Breast epithelium (tissue), 4 donors: ENCODE measurements at regions not wholly inside any gene's neighbourhood (a gene's known extent, or its start where the extent isn't known, plus 50 kb on each side); places are given as distances from the start of the nearest gene placed in this dataset.

Experiments used
- DNase-seq, 2 donors: peaks; one replicate each; pipeline ENCODE4 v3.0.0-alpha.2; 2019; ENCODE audit warnings: low spot score in 2 of 2
- H3K27ac ChIP-seq, 2 donors: fragments of 200-600 bp; sonication (generic) in 1 of 2; one replicate each; pipeline ENCODE4 v1.5.1; 2016 to 2019; ENCODE audit warnings: mild to moderate bottlenecking in 1 of 2
- H3K27me3 ChIP-seq, 2 donors: fragments of 200-600 bp; sonication (generic) in 1 of 2; one replicate each; pipeline versions ENCODE4 v1.5.1 to v1.6.0; 2017 to 2019; ENCODE audit warnings: control low read depth in 1 of 2, mild to moderate bottlenecking in 1 of 2
- H3K36me3 ChIP-seq: fragments of 200-600 bp; one replicate; pipeline ENCODE4 v1.5.1; 2019
- H3K4me1 ChIP-seq, 2 donors: fragments of 200-600 bp; sonication (generic); one replicate each; pipeline ENCODE4 v1.5.1; 2016 to 2019; ENCODE audit warnings: control low read depth in 1 of 2
- H3K4me3 ChIP-seq, 3 donors: fragments of 200-600 bp; sonication (generic); 1 replicate in 2 of 3; 2 replicates in 1 of 3; pipeline ENCODE4 v1.5.1; 2016 to 2019; ENCODE audit warnings: mild to moderate bottlenecking in 3 of 3, moderate library complexity in 2 of 3
- H3K9me3 ChIP-seq, 2 donors: fragments of 200-600 bp; sonication (generic) in 1 of 2; one replicate each; pipeline ENCODE4 v1.5.1; 2016 to 2019; ENCODE audit warnings: control low read depth in 1 of 2
- CTCF ChIP-seq, 3 donors: fragments of 450-650 bp; IDR thresholded peaks; one replicate each; pipeline ENCODE4 v1.5.1; 2016 to 2017; ENCODE audit warnings: antibody characterized with exemption in 3 of 3, mild to moderate bottlenecking in 3 of 3, moderate library complexity in 3 of 3
- POLR2A ChIP-seq: fragments of 450-650 bp; IDR thresholded peaks from one replicate; pipeline ENCODE4 v1.6.1; 2016; ENCODE audit warnings: antibody characterized with exemption, mild to moderate bottlenecking, moderate library complexity
- POLR2AphosphoS5 ChIP-seq, 3 donors: sonication (generic); formaldehyde crosslinking; IDR thresholded peaks; one replicate each; pipeline ENCODE4 v1.6.1; 2017; ENCODE audit warnings: antibody characterized with exemption in 3 of 3
- intact Hi-C: fragments of 100-400 bp; cut with DNase I; formaldehyde crosslinking; loops from one replicate; pipeline ENCODE4 v1.15.1; 2023; ENCODE audit warnings: low total_unique reads

GRCh38 chr1:194394676-194395075 lies 1208.3 kb upstream of the B3GALT2 start:
- no peak for DNase-seq
- no peak overlapping the region for H3K27ac ChIP-seq
- H3K4me3 ChIP-seq = no peak overlapping the region
- intact Hi-C loops = no loop called here
- H3K36me3 ChIP-seq = no peaks in the 10 kb centered on the region
- H3K4me1 ChIP-seq = no peaks in the 10 kb centered on the region
- TF ChIP-seq POLR2A = no peak
- no peak for TF ChIP-seq CTCF (IDR thresholded peaks at IDR 0.05)
- TF ChIP-seq POLR2AphosphoS5 (IDR thresholded peaks at IDR 0.05) = no peak
- no peaks in the 10 kb centered on the region for H3K27me3 ChIP-seq
- H3K9me3 ChIP-seq = no peaks in the 10 kb centered on the region

DNA sequence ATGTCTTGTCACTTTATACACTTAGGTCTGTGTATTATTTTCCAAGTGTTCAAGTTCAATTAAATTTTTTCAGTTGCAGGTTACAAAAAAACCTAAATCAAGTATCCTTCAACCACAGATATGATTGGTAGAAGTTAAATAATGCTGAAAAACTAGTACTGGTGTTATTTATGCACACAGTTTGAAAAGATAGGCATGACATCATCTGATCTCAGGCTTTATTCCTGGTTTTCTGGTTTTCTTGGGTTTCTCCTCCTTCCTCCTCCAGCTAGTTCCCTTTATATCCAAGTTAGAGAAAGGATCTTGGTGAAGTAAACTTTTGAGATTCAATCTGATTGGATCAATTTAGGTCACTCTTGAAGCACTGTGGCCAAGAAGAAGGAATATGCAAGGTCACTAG lies 1201.1 kb upstream of the B3GALT2 start:
- Histone ChIP-seq H3K36me3 (no peaks in the 10 kb centered on the region), H3K4me1 (no peaks in the 10 kb centered on the region), H3K27me3 (no peaks in the 10 kb centered on the region), H3K9me3 (no peaks in the 10 kb centered on the region), H3K27ac (no peak overlapping the region), H3K4me3 (no peak overlapping the region)
- intact Hi-C loops = no loop called here
- TF ChIP-seq POLR2A (no peak), CTCF (IDR thresholded peaks at IDR 0.05) (no peak), POLR2AphosphoS5 (IDR thresholded peaks at IDR 0.05) (no peak)
- no peak for DNase-seq

DNA sequence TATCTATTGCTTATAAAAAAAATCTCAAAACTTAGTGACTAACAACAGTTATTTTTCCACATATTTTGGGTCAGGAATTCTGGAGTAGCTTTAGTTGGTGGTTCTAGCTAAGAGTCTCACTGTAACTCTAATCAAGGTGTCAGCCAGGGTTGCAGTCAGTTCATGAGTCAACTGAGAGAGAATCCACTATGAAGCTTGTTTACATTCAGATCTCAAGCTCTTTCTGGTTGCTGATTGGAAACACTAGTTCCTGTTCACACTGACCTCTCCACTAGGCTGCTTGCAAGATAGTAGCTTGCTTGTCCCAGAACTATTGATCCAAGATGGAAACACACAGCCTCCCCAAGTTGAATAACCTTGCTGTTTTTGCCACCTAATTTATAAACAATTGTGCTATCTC lies 1192.1 kb upstream of the B3GALT2 start:
- H3K27me3 ChIP-seq = no peaks in the 10 kb centered on the region
- H3K27ac ChIP-seq = no peak overlapping the region
- H3K9me3 ChIP-seq = no peaks in the 10 kb centered on the region
- DNase-seq = no peak
- TF ChIP-seq POLR2AphosphoS5 (IDR thresholded peaks at IDR 0.05) (no peak), CTCF (IDR thresholded peaks at IDR 0.05) (no peak), POLR2A (no peak)
- no peaks in the 10 kb centered on the region for H3K4me1 ChIP-seq
- H3K4me3 ChIP-seq = no peak overlapping the region
- intact Hi-C loops = no loop called here
- H3K36me3 ChIP-seq = no peaks in the 10 kb centered on the region

GRCh38 chr1:194374649-194375048 lies 1188.2 kb upstream of the B3GALT2 start:
- TF ChIP-seq POLR2AphosphoS5 (IDR thresholded peaks at IDR 0.05) = no peak
- no peak for TF ChIP-seq CTCF (IDR thresholded peaks at IDR 0.05)
- TF ChIP-seq POLR2A = no peak
- Histone ChIP-seq H3K9me3 (no peaks in the 10 kb centered on the region), H3K27ac (no peak overlapping the region), H3K27me3 (no peaks in the 10 kb centered on the region), H3K4me1 (no peaks in the 10 kb centered on the region), H3K36me3 (no peaks in the 10 kb centered on the region), H3K4me3 (no peak overlapping the region)
- intact Hi-C loops = no loop called here
- DNase-seq = no peak

- no peak for TF ChIP-seq CTCF (IDR thresholded peaks at IDR 0.05)
- TF ChIP-seq POLR2A = no peak
- TF ChIP-seq POLR2AphosphoS5 (IDR thresholded peaks at IDR 0.05) = no peak
- no peak overlapping the region for H3K4me3 ChIP-seq
- DNase-seq = no peak
- H3K36me3 ChIP-seq = no peaks in the 10 kb centered on the region
- no peak overlapping the region for H3K27ac ChIP-seq
- H3K9me3 ChIP-seq = no peaks in the 10 kb centered on the region
- H3K4me1 ChIP-seq = no peaks in the 10 kb centered on the region
- no peaks in the 10 kb centered on the region for H3K27me3 ChIP-seq
- intact Hi-C loops = no loop called here
Observed at GRCh38 chr1:194372266-194372665, 1185.9 kb upstream of the B3GALT2 start.
